Caco-2 (cell line): ENCODE measurements at regions not wholly inside any gene's neighbourhood (a gene's known extent, or its start where the extent isn't known, plus 50 kb on each side); places are given as distances from the start of the nearest gene placed in this dataset.

ENCODE experiments used
- BruUV-seq: library from RNA; stranded (reverse); fragments of 400-500 nt; replicated peaks from 2 replicates; lab custom pipeline; 2021; lab: Mats Ljungman, UMichigan
- CTCF ChIA-PET: fragments of 300-600 bp; sonication (Branson Sonifier 250); formaldehyde crosslinking; loops from one replicate; lab custom pipeline; 2022; ENCODE audit warnings: antibody characterized with exemption; lab: Charles Lee
- POLR2A ChIA-PET: fragments of 300-600 bp; sonication (Branson Sonifier 250); formaldehyde crosslinking; loops from one replicate; lab custom pipeline; 2022; ENCODE audit warnings: antibody characterized with exemption; lab: Charles Lee
- DNase-seq, 2 experiments: peaks; one replicate each; pipeline versions ENCODE4 v3.0.0 to v3.0.0-alpha.2; 2020 to 2022
- H3K27me3 ChIP-seq: replicated peaks from 2 replicates; pipeline ENCODE4 v1.6.0; 2011; ENCODE audit warnings: low read length; ENCODE audit not compliant: control insufficient read depth, insufficient read depth
- H3K36me3 ChIP-seq: 2 replicates; pipeline ENCODE4 v1.5.1; 2011; ENCODE audit warnings: low read length; ENCODE audit not compliant: control insufficient read depth, insufficient read depth
- H3K4me1 ChIP-seq: fragments of 250-450 bp; sonication (Bioruptor Pico); 2 replicates; pipeline ENCODE4 v1.5.1; 2020; ENCODE audit warnings: mild to moderate bottlenecking
- H3K4me3 ChIP-seq: 2 replicates; pipeline ENCODE4 v1.5.1; 2011; ENCODE audit warnings: low read depth, mild to moderate bottlenecking, control low read depth, low read length
- H3K9me3 ChIP-seq: fragments of 250-450 bp; sonication (Bioruptor Pico); 2 replicates; pipeline ENCODE4 v1.5.1; 2020; ENCODE audit warnings: mild to moderate bottlenecking, moderate library complexity
- H3K27ac Mint-ChIP-seq: one replicate; pipeline ENCODE4 v1.8.0; 2022; ENCODE audit warnings: mixed read lengths; ENCODE audit not compliant: unreplicated experiment
- H3K27me3 Mint-ChIP-seq: one replicate; pipeline ENCODE4 v1.8.0; 2022; ENCODE audit warnings: mixed read lengths; ENCODE audit not compliant: insufficient read depth, unreplicated experiment
- H3K36me3 Mint-ChIP-seq: one replicate; pipeline ENCODE4 v1.8.0; 2022; ENCODE audit warnings: mild to moderate bottlenecking, mixed read lengths; ENCODE audit not compliant: insufficient read depth, unreplicated experiment
- H3K4me1 Mint-ChIP-seq: one replicate; pipeline ENCODE4 v1.8.0; 2022; ENCODE audit warnings: low read depth, mixed read lengths; ENCODE audit not compliant: unreplicated experiment
- H3K4me3 Mint-ChIP-seq: one replicate; pipeline ENCODE4 v1.8.0; 2022; ENCODE audit warnings: mild to moderate bottlenecking, moderate library complexity, mixed read lengths; ENCODE audit not compliant: unreplicated experiment
- H3K9me3 Mint-ChIP-seq: one replicate; pipeline ENCODE4 v1.8.0; 2022; ENCODE audit warnings: mixed read lengths; ENCODE audit not compliant: unreplicated experiment
- CTCF ChIP-seq, 2 experiments: fragments of 200-600 bp in 1 of 2; IDR thresholded peaks; 1 replicate in 1 of 2; 2 replicates in 1 of 2; pipeline versions ENCODE4 v1.5.1 to v1.8.0; 2011 to 2022; ENCODE audit warnings: antibody characterized with exemption in 1 of 2, control low read depth in 1 of 2, inconsistent platforms in 1 of 2, low read depth in 1 of 2, low read length in 1 of 2, mild to moderate bottlenecking in 1 of 2, moderate library complexity in 1 of 2; ENCODE audit not compliant: insufficient read depth in 1 of 2, severe bottlenecking in 1 of 2, unreplicated experiment in 1 of 2
- intact Hi-C: fragments of 100-400 bp; cut with micrococcal nuclease; formaldehyde crosslinking; loops from one replicate; pipeline ENCODE4 v1.10.0; 2022; ENCODE audit not compliant: unreplicated experiment

DNA sequence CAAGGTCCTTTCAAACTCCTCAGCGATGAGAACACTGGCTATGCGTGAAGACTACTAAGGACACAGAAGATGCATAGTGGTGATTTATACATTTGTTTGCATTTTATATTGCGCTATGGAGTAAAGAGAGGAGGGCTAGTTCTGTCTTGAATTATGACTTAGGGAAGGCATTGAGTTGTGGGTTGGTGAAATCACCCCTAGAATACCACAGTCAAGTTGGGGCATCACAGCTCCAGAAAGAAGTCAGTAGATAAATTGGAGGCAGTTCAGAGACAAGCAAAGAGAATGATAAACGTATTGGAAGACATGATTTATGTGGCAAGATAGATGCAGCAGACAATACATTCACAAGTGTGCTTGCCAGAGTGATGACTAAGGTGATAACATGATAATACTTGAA is 460.4 kb downstream of the EPHA4 start:
- ChIA-PET POLR2A (no interaction called here), CTCF (no interaction called here)
- Mint-ChIP-seq H3K4me1 (no peaks in the 10 kb centered on the region), H3K4me3 (no peak overlapping the region), H3K27ac (no peak overlapping the region), H3K9me3 (no peaks in the 10 kb centered on the region), H3K27me3 (peaks cover 2% of the 10 kb centered on the region), H3K36me3 (no peaks in the 10 kb centered on the region)
- no peak for TF ChIP-seq CTCF (IDR thresholded peaks at IDR 0.05; ENCODE audit: insufficient read depth in 1 of 2, low read depth in 1 of 2, low read length in 1 of 2, severe bottlenecking in 1 of 2, unreplicated experiment in 1 of 2)
- no TSS peak for BruUV-seq
- no peaks in the 10 kb centered on the region for H3K9me3 ChIP-seq
- DNase-seq: no peak
- no peaks in the 10 kb centered on the region for H3K36me3 ChIP-seq
- no peaks in the 10 kb centered on the region for H3K4me1 ChIP-seq
- intact Hi-C loops: no loop called here
- H3K27me3 ChIP-seq: no peaks in the 10 kb centered on the region
- H3K4me3 ChIP-seq: no peak overlapping the region

DNA sequence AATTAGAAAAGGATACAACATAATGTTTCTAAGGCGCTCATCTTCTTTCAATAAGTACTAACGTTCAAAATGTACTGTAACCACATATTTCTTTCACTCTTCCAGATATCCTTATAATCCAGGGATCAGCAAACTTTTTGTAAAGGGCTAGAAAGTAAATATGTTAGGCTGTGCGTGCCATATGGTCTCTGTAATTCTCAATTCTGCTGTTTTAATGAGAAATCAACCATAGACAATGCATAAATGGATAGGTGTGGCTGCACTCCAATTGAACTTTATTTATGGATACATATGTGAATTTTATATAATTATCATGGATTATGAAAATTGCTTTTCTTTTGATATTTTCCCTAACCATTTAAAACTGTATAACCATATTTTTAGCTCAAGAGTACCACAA is 459.4 kb downstream of the EPHA4 start:
- ChIA-PET CTCF (no interaction called here), POLR2A (no interaction called here)
- no peak for DNase-seq
- peaks cover 2% of the 10 kb centered on the region for H3K27me3 Mint-ChIP-seq
- intact Hi-C loops: no loop called here
- H3K4me1 ChIP-seq: no peaks in the 10 kb centered on the region
- no peak overlapping the region for H3K27ac Mint-ChIP-seq
- no TSS peak for BruUV-seq
- no peak overlapping the region for H3K4me3 Mint-ChIP-seq
- H3K36me3 ChIP-seq: no peaks in the 10 kb centered on the region
- H3K27me3 ChIP-seq: 0 out of 2 replicates have a peak, but pooled peaks cover 2% of the 10 kb centered on the region
- no peak overlapping the region for H3K4me3 ChIP-seq
- no peaks in the 10 kb centered on the region for H3K9me3 ChIP-seq
- H3K4me1 Mint-ChIP-seq: no peaks in the 10 kb centered on the region
- TF ChIP-seq CTCF (IDR thresholded peaks at IDR 0.05; ENCODE audit: insufficient read depth in 1 of 2, low read depth in 1 of 2, low read length in 1 of 2, severe bottlenecking in 1 of 2, unreplicated experiment in 1 of 2): no peak
- H3K36me3 Mint-ChIP-seq: no peaks in the 10 kb centered on the region
- H3K9me3 Mint-ChIP-seq: no peaks in the 10 kb centered on the region

GRCh38 chr2:221115944-221116343 is 456.2 kb downstream of the EPHA4 start:
- H3K4me3 Mint-ChIP-seq: no peak overlapping the region
- no peaks in the 10 kb centered on the region for H3K4me1 Mint-ChIP-seq
- Histone ChIP-seq H3K9me3 (no peaks in the 10 kb centered on the region), H3K4me1 (no peaks in the 10 kb centered on the region), H3K36me3 (no peaks in the 10 kb centered on the region), H3K27me3 (0 out of 2 replicates have a peak, but pooled peaks cover 2% of the 10 kb centered on the region), H3K4me3 (no peak overlapping the region)
- intact Hi-C loops: no loop called here
- H3K27ac Mint-ChIP-seq: no peak overlapping the region
- CTCF ChIA-PET: no interaction called here
- no TSS peak for BruUV-seq
- no peaks in the 10 kb centered on the region for H3K36me3 Mint-ChIP-seq
- H3K27me3 Mint-ChIP-seq: peaks cover 6% of the 10 kb centered on the region
- no peak for DNase-seq
- no peaks in the 10 kb centered on the region for H3K9me3 Mint-ChIP-seq
- POLR2A ChIA-PET: no interaction called here
- no peak for TF ChIP-seq CTCF (IDR thresholded peaks at IDR 0.05; ENCODE audit: insufficient read depth in 1 of 2, low read depth in 1 of 2, low read length in 1 of 2, severe bottlenecking in 1 of 2, unreplicated experiment in 1 of 2)
